Vagina (tissue), 2 donors: ENCODE measurements at regions not wholly inside any gene's neighbourhood (a gene's known extent, or its start where the extent isn't known, plus 50 kb on each side); places are given as distances from the start of the nearest gene placed in this dataset.

Source experiments
- CTCF ChIP-seq, 3 experiments: fragments of 450-650 bp in 2 of 3; fragments of 200-600 bp in 1 of 3; sonication (generic) in 1 of 3; IDR thresholded peaks; one replicate each; pipeline ENCODE4 v1.5.1; 2017 to 2019; ENCODE audit warnings: antibody characterized with exemption in 3 of 3, mild to moderate bottlenecking in 2 of 3, moderate library complexity in 2 of 3
- POLR2A ChIP-seq, 2 donors: fragments of 450-650 bp; IDR thresholded peaks; one replicate each; pipeline ENCODE4 v1.6.1; 2017; ENCODE audit warnings: antibody characterized with exemption in 2 of 2, mild to moderate bottlenecking in 2 of 2, moderate library complexity in 2 of 2
- POLR2AphosphoS5 ChIP-seq, 2 donors: sonication (generic); formaldehyde crosslinking; IDR thresholded peaks; one replicate each; pipeline ENCODE4 v1.9.0; 2017; ENCODE audit warnings: antibody characterized with exemption in 2 of 2, mild to moderate bottlenecking in 2 of 2, low read depth in 1 of 2; ENCODE audit not compliant: insufficient read depth in 1 of 2

GRCh38 chr13:73937441-73937840 lies 196.8 kb downstream of the KLF12 start:
- no peak for TF ChIP-seq CTCF (IDR thresholded peaks at IDR 0.05)
- TF ChIP-seq POLR2AphosphoS5 (IDR thresholded peaks at IDR 0.05; ENCODE audit: insufficient read depth in 1 of 2, low read depth in 1 of 2): no peak
- no peak for TF ChIP-seq POLR2A (IDR thresholded peaks at IDR 0.05)
